H1 (cell line): ENCODE measurements at regions not wholly inside any gene's neighbourhood (a gene's known extent, or its start where the extent isn't known, plus 50 kb on each side); places are given as distances from the start of the nearest gene placed in this dataset.

Experiments
- CHD7 ChIP-seq: fragments of 300-600 bp; sonication (generic); IDR thresholded peaks from 2 replicates; pipeline ENCODE4 v1.7.1; 2012; ENCODE audit warnings: low read length, moderate library complexity, mild to moderate bottlenecking, inconsistent platforms; ENCODE audit not compliant: insufficient replicate concordance
- JUN ChIP-seq: IDR thresholded peaks from 2 replicates; pipeline ENCODE4 v1.6.1; 2011; ENCODE audit warnings: low read depth, mild to moderate bottlenecking, improper control_type of control experiment, low read length
- SP4 ChIP-seq: IDR thresholded peaks from 2 replicates; pipeline ENCODE4 v1.6.1; 2012; ENCODE audit warnings: low read length, inconsistent platforms
- TAF1 ChIP-seq: IDR thresholded peaks from 2 replicates; pipeline ENCODE4 v1.6.1; 2011; ENCODE audit warnings: mild to moderate bottlenecking, low read depth, low read length
- TBP ChIP-seq: IDR thresholded peaks from 2 replicates; pipeline ENCODE4 v1.6.1; 2011; ENCODE audit warnings: low read depth, low read length, improper control_type of control experiment

GRCh38 chr4:72666910-72667309 lies 97.9 kb upstream of the ADAMTS3 start (continued):
- TF ChIP-seq CHD7 (peak; percentile 26), TBP (0 out of 2 replicates have a peak, but pooled peaks have one; percentile 25), JUN (no peak), TAF1 (0 out of 2 replicates have a peak, but pooled peaks have one; percentile 52), SP4 (no peak)
